DMS114 treated with DMSO at 0.1 percent for 48 hours (cell line): ENCODE measurements at regions not wholly inside any gene's neighbourhood (a gene's known extent, or its start where the extent isn't known, plus 50 kb on each side); places are given as distances from the start of the nearest gene placed in this dataset.

Source experiments
- DNase-seq: peaks from one replicate; lab custom pipeline; 2025; ENCODE audit not compliant: unreplicated experiment; lab: John Stamatoyannopoulos, UW

DNA sequence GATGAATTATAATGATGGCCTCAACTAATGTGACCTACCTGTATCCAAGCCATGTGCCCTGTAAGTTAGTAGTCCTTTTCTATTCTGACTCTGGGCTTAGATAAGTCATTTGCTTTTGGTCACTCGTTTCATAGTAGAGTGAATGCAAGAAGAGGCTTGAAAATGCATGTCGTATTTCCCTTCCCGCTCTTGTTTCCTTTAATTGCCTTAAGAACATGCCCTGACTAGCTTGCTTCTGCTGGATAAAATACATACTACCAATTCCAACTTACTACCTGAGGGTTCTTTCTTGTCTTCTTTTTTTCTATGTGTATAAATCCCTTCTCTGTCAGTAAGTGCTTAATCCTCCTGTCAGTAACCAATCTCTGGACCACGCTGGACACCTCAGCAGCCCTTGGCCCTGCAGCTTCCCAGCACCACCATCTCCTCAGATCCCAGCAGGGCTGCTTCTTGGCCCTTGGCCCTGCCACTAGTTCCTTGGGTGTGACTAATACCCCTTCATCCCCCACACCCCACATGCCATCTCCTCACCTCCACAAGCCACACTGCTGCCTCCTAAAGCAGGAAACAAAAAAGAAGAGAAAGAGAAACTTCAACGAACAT is 771.7 kb downstream of the IGSF11 start:
- DNase-seq = no peak

DNA sequence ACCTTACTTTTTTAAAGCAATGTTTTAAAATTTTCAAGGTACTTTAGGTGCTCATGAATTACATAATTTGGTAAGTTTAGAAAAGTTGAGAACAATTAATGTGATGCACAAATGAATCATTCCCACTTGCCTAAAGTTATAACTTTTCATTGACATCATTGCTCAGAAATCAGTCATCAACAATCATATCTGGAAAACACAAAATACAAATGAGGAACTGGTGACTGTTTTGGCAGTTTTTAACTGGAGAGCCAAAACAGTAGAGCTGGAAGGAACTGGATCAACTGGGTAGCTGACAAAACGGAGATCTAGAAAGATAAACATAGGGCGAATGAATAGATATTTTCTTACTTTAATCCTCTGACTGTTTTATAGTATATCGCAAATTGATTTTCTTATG is 767.1 kb downstream of the IGSF11 start:
- DNase-seq = no peak

DNA sequence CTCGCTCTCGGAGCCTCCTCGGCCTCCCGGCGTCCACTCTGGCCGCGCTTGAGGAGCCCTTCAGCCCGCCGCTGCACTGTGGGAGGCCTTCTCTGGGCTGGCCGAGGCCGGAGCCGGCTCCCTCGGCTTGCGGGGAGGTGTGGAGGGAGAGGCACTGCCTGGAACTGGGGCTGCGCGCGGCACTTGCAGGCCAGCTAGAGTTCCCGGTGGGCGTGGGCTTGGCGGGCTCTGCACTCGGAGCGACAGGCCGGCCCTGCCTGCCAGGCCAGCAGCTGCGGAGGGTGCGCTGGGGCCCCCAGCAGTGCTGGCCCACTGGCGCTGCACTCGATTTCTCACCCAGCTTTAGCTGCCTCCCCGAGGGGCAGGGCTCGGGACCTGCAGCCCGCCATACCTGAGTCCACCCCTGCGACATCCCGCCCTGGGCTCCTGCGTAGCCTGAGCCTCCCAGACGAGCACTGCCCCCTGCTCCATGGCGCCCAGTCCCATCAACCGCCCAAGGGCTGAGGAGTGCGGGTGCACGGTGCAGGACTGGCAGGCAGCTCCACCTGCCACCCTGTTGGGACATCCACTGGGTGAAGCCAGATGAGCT is 765.0 kb downstream of the IGSF11 start:
- no peak for DNase-seq

DNA sequence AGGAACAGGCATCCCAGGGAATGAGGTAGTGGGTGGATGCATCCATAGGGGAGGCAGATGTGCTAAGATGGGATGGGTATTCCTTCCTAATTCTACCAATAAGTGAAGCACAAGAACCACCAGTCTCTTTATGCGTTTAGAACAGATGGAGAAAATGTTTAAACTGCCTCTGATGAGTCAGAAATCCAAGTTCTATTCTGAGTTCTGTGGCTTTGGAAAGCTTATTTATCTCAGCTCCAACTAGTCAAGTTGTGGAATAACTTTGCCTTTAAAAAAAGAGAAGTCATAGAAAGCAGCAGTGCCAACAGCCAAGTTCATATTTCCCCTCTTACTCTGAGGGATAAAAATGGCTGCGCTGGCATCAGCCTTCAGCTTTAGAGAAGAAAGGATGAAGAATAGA is 761.7 kb downstream of the IGSF11 start:
- no peak for DNase-seq

DNA sequence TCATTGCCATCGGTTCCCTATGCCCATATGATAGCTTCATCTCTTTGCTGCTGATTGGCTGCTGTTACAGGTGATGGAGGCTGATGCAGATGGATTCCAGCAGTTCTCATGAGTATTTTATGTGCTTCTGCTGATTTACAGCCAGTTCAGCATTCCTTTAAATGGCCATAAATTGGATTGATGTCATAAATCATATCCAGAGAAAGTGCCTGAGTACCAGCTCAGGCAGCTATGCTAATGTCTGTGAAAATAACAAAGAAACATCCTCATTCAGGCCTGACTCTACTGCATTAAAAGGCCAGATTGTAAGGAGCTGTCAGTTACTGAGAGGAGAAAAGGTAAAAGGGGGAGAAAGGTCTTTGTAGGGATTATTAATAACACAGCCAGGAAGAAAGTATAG is 756.8 kb downstream of the IGSF11 start:
- no peak for DNase-seq

DNA sequence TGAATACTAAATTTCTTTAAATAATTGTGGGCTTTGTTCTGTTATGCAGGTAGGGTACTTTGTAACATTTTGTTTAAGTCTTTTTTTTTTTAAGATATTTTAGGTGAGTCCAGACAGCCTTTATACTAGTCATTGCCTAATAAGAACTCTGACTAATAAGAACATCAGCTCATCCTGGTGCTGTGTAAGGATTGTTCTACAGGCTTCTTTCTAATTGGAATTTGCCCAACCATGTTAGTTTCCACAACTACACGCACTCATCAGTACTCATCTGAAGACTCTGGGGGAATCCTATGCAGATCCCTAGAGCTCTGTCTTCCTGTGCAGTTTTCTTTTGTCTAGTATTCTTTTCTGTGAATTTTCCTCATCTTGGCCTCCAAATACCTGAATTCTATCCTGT is 741.8 kb downstream of the IGSF11 start:
- no peak for DNase-seq

DNA sequence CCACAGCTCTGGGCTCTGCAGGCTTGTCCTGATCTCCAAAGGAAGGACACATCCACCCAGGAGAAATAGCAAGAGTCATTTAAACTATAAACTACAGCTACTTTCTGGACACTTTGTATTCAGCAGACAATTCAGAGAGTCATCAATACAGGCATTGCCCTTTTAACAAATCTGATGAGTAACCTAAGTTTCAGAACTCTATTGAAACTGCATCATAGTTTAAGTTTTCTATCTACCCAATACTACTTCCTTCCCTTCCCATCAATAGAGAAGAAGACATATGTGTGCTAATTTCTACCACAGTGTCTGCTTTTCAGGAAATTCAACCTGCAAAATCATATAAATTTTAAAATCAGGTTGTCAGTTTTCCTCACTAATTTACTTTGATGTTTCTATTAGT is 736.5 kb downstream of the IGSF11 start:
- no peak for DNase-seq

DNA sequence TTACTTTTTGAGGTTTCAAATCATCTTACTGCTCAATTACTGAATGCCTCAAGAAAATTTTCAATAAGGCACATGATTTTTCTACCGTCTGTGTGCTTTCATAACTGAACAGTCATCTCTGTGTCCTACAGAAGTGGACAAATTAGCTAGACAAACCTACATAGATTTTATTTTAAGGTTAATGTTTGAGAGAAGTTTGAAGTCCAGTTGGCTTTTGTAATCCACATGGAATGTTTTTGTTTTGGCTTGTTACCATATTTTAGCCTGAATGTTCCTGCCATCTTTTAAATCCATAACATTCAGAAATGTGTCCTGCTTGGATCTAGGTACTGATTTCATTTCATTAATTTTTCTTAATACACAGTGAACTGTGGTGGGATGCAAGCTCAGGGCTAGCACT is 730.1 kb downstream of the IGSF11 start:
- no peak for DNase-seq

DNA sequence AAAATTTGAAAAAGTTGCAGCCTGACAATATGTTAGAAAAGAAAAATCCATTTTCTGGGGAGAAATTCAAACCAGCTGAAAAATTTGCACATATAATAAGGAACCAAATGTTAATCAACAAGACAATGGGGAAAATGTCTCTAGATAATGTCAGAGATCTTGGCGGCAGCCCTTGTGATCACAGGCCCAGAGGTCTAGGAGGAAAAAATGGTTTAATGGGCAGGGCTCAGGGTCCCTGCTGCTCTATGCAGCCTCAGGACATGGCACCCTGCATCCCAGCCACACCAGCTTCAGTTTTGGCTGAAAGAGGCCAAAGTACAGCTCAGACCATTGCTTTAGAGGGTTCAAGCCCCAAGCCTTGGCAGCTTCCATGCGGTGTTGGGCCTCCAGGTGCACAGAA is 701.9 kb downstream of the IGSF11 start:
- no peak for DNase-seq

DNA sequence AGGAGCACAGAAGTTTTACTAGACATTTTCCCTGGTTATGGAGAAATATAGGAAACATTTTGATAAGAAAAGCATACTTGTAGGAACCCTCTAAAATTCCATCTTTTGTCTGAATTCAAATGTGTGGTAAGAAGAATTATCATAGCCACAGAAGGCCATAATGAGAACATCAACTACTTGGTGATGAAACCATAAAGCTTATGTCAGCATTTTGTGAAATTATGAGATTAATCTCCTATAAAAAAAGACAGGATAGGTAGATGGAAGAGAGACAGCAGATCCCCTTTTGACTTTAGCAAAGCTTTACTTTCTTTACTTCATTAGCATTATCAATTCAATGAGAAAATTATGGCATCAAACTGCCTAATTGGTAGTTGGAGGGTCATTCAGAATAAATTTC is 697.0 kb downstream of the IGSF11 start:
- no peak for DNase-seq

DNA sequence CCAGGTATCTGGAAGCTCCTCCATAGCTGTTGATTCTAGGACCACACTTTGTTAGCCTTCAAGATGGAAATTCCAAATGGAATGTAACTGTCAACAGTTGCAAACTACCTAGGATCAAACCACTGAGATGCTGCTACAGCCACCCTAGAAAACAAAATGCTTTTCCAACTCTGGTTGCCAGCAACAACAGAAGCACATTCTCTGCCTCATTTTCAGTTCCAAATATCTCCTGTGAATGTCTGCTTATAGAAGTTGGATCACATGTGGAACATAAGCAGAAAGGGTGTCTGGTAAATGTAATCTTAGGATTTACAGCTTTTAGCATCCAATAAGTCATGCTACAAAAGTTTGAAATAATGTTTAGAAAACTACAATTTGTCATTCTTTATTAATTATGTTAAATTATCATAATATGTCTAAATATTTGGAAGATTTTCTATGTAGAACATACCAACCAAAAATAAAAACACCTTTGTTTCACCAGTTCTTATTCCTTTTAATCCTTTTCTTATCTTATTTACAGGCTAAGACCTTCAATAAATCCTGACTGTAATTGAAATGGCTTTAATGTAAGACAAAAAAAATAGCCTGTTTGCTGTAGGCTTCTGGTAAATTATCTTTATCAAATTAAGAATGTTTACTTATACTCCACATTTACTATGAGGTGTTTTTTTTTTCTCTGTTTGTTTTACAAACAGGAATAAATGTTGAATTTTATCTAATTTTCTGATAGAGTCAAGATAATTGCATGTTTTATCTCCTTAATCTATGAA is 687.1 kb downstream of the IGSF11 start:
- no peak for DNase-seq

DNA sequence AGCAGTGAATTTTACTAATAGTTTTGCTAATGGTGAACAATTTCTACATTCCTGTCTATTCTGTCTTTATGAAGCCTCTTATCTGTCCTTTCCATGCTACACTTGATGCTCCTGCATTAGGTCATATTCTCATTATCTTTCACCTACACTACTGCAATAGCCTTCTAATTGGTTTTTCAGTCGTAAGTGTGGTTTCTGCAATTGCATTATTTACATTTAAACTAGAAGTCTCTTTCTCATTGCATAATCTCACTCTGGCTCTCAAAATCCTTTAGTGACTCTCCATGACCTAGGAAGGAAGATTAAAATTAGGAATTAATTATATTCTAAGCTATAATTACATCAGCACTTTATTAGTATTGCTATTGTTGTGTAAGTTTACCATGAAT is 686.5 kb downstream of the IGSF11 start:
- no peak for DNase-seq

DNA sequence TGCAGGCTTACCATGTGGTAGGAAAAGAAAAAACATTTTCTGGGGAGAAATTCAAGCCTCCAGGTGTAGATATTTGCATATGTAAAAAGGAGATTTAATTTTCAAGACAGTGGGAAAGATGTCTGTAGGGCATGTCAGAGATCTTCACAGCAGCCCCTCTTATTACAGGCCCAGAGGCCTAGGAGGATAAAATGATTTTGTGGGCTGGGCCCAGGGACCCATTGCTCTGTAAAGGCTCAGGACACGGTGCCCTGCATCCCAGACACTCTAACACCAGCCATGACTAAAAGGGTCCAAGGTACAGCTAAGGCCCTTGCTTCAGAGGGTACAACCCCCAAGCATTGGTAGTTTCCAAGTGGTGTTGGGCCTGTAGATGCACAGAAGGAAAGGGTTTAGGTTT is 680.1 kb downstream of the IGSF11 start:
- DNase-seq = no peak

DNA sequence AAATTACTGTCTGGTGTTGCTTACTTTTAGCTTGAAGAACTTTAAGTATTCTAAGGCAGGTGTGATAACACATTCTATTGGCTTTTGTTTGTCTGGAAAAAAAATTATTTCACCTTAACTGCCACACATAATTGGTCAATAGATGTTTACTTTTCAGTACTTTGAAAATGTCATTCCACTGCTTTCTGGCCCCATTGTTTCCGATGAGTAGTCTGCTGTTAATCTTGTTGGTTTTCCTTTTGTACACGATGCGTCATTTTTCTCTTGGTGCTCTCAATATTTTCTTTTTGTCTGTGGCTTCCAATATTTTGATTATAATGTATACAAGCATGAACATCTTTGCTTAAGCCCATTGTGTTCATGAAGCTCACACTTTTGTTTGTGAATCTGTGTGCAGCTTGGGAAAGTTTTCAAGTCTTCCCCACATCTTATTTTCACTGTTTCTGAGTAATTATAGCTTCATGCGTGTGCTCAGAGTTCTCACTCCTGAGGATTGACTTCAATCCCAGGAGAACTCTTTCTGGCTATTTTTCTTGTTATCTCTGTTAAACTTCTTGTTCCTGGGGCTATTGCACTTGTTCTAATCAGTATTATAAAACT is 664.7 kb downstream of the IGSF11 start:
- DNase-seq = no peak

DNA sequence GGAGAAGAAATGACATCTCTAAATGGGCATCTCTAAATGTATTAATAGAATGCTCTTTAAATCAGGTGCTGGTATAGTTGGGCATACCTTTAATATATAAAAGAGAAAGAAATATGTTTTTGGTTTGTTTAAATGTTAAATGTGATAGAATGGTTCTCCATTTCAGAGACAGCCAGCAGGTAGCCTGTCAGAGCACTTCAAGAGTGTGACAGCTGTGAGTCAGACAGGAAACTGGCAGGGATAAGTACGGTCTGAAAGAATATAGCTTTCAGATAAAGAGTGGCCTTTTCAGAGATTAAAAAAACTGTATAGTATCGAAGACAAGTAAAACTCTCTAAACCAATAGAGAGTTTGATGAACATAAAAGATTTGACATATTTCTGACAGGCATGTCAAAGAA is 654.1 kb downstream of the IGSF11 start:
- DNase-seq = no peak

DNA sequence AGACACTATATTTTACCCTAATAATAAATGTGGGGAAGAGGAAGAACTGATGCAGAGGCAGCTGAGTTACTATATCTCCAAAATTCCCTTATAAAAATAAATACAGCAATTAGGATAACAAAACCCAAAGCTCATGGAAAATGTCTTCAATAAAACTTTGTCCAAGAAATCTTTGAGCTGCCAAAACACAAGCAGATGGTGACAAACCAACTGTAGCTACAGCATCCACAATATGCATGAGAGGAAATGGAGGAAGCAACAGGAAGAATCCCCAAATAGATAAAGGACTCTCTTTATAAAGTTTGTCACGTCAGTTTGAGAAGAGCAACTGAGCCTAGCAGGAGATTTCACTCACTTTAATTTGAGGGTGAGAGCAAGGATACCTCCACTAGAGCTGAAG is 638.2 kb downstream of the IGSF11 start:
- no peak for DNase-seq

DNA sequence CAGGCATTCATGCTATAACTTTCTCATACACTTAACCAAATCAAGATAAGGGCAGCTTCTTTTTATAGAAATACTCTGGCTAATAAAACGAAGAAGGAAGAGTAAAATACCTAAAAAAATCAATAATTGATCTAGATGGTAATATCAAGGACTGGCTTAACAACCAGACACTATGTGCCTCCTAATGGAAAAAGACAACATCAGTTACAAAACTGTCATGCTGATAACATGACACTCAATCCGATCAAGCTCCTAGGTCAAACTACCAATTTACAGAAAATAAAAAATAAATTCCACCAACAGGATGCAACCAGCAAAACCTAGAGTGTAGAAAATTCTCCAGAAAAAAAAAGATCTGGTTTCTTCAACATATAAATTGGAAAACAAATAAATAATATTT is 634.6 kb downstream of the IGSF11 start:
- DNase-seq = no peak

DNA sequence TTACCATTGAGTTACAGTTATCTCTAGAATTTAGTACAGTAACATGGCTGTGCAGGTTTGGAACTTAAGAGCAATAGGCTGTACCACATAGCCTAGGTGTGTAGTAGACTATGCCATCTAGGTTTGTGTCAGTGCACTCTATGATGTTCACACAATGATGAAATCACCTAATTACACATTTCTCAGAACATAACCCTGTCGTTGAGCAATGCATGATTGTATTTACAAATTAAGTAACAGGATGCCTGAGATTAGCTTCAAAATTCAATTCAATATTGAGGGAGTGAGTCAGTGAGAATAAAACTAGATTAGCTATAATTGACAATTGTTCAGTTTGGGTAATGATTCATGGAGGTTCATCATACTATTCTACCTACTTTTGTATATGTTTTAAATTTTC is 633.8 kb downstream of the IGSF11 start:
- no peak for DNase-seq

DNA sequence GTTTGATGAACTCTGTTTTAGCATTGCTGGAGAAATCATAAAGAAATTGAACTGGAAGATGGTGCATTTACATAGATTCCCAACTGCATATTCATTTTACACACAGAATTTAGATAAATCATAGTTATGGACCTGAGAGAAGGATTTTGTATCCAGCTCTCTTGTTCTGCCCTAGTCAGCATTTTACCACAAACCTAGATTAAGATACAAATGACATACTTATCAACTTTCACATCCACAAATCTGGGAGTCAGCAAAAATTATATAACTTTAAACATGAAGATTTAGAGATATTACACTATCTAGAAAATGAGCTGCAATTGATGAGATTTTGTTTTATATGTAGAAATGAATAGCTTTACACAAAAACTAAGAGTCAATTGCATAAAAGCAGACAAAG is 632.8 kb downstream of the IGSF11 start:
- DNase-seq = no peak

DNA sequence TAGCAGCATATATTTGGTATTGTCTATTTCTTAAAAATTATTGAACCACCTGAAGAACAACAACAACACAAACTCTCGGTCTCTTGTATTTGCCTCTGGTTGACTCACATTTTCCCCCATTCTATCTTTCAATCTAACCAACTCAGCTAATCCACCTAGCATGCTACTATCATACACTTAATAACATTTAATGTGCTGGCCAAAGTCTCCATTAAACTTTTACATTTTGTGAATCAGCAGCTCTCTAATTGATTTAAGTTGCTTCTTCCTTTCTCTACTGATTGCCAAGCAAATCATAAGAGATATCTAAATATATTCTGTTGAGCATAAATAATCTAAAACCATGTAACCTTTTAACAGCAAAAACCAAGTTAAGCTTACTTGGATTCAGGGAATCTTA is 631.7 kb downstream of the IGSF11 start:
- no peak for DNase-seq

DNA sequence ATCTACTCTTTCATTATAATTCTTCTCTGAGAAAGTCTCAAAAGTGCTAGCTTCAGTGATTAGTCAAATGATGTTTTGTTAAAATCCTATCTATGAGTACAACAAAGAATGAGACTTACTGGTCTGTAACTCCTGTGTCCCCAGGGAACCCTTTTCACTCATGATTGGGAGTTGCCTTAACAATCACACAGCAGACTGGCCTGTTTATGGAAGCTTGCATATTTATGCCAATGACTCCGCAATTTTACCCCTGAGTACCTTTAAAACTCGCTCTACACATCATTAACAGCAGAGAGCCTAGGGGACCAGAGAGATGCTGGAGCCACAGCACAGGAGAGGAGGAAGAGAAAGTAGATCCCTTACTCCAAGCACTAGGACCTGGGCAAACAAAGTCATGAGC is 628.1 kb downstream of the IGSF11 start:
- DNase-seq = no peak

DNA sequence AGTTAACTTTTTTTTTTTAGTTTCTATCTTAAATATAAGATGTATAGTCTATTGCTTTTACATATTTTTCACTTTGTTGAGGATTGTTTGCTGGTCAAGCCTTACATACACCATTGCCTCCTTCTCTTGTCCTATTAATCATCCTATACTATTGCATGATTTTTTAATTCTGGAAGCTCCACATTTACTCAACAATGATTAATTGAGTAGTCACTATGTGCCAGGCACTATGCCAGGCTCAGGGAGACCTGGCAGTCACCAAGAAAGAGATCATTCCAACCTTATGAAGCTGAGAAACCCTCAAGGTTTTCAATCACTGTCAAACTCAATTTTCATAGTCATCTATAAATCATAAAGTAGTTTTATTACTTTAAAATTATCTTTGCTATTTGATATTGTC is 626.2 kb downstream of the IGSF11 start:
- no peak for DNase-seq
